Activated CD4-positive, alpha-beta T cell treated with anti-CD3 and anti-CD28 coated beads, Interleukin-2, amount 50 U/mL, for 16 hours (primary cell): ENCODE measurements at regions not wholly inside any gene's neighbourhood (a gene's known extent, or its start where the extent isn't known, plus 50 kb on each side); places are given as distances from the start of the nearest gene placed in this dataset.

Source experiments
- DNase-seq: peaks from one replicate; pipeline ENCODE4 v3.0.0-alpha.2; 2020

DNA sequence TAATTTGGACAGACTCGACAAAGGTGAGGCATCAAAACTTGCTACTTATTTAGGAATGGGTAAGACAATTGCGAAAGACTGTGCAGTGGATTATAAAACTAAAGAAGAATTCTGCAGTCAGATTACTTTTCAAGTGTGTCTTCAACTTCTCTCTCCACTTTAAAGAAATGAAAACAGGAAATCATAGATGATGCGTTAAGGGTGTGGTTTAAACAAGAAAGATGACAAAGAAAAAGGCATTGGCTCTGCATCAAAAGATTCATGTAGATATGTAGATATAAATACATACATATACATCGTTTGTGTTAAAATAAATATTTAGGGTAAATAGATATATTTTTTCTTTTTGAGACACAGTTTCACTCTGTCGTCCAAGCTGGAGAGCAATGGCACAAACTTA lies 74.6 kb upstream of the PARP11 start:
- DNase-seq, result no peak

DNA sequence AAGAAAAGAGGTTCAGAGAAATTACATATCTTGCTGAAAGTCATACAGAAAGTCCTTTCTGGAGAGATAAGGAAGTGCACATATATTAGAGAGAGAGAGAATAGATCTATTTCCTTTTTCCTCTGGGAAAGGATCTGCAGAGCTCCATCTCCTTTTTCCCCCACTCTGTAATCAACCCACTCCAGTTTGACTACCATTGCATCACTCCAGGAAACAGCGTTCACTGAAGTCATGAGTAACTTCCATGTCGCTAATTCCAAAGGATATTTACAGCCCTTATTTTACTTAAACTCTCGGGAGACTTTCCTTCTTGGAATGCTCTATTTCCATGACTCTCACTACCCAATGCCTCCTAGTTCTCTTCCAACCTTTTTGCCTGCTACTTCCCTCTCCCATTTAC lies 72.5 kb upstream of the PARP11 start:
- DNase-seq, result no peak

DNA sequence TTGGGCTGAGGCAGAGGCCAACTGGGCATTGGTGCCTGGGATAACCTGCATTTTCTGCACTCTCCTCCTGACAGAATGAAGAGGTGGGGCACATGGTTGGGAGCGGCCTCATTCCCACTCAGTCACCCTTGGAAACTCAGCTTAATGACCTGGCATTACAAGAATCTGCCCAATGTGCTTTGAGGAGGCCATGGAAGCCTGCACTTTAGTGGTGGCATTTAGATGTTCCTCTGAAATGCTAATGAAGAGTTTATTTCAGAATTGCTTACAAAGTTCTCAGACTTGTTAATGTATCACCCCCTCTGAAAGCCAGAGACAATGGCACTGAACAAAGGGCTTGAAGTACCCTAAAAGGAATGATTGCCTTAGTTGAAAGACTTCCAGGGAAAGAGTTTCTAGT lies 71.4 kb upstream of the PARP11 start:
- no peak for DNase-seq

DNA sequence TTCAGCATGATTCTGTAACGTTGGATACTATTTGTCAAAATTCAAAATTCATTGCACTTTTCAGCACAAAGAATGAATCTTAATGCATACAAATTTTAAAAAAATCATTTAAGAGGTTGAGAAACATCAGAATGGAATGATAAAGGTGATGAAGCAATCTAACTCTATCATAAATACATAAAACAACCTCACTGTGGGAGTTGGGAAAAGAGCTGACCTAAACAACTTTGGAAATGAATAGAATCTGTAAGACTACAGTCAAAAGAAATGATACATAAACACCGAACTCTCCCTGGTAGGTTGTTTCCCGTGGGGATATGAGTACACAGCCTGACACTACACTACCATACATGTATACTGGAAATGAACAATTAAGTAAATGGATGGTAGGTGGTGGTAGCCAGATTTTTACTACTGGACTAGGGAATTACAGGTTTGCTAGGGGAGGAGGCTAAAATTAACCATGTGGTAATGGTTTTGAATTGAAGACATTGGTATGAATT lies 64.9 kb upstream of the PARP11 start:
- no peak for DNase-seq

DNA sequence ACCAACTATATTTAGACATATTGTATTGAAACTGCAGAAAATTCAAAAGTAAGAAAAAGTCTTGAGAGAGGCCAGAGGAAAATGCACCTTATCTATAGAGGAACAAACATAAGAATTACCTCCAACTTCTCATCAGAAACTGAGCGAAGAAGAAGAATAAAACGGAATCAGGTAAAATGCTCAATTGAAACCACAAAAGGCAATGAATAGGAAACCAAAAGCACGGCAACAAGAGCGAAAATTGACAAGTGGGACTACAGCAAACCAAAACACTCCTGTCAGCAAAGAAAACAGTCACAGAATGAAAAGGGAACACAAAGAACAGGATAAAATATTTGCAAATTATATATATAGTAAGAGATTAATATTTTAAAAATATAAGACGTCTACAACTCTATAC lies 61.9 kb upstream of the PARP11 start:
- DNase-seq, result peak; percentile 12

DNA sequence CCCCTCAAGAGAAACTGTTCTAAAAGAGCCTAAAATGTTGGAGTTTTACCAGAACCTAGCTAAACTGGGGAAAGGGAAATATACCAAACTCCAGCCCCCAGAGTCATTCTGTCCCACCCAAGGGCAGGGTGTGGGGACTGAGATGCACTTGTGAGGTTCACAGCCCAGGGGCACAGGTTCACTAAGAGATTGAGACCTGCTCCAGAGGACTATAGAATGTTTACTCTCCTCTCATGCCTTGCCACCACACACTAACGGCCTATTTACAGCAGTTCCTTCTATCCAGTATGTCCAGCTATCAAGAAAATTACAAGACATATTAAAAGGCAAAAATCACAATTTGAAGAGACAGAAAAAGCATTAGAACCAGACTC lies 60.6 kb upstream of the PARP11 start:
- DNase-seq, result no peak

DNA sequence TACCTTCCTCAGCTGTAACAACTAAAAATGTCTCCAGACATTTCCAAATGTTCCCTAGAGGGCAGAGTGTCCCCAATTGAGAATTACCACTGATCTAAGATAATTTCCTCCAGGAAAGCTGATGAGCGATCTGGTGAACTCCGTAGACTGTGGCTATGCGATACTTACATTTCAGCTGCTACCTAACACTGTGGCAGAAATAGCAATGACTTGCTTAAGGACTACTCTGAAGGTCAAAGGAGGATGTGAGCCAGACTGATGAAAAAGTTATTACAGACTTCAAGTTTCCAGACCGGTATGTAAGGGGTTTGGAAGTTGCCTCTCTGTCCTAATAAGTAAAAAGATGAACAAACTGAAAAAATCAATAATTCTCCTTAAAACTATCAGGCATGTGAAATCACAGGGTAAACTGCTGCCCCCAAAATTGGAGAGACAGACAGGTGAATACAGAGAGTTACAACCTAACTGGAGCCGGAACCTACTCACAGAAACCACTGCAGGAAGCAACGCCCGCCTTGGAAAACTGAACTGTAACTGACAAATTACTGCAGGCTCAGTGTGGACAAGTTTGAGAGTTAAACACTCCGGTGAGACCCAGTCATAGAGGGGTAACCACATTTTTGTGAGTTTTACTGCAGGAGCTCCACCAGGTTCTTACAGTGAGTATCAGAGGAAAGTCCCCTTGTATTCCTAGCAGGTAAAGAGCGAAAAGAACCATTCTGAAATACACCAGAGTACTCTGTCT lies 60.0 kb upstream of the PARP11 start:
- no peak for DNase-seq

DNA sequence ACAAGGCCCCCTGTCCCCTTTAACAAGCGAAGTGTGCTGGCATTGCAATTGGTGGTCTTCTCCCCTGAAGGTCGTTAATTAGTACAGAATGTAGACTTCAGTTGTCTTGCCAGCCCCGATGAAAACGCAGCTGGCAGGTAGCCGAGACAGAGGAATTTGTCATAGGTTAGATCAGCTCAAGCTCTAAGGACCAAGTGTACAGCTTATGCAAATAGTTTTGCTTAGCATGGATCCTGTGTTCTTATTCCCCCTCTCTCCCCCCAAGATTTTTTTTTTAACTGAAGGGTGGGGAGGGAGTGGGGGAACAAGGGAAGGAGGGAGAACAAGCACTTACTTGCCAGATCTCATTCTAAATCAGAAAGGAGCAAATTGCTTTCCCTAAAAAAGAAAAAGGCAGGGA lies 58.6 kb upstream of the PARP11 start:
- DNase-seq, result no peak

DNA sequence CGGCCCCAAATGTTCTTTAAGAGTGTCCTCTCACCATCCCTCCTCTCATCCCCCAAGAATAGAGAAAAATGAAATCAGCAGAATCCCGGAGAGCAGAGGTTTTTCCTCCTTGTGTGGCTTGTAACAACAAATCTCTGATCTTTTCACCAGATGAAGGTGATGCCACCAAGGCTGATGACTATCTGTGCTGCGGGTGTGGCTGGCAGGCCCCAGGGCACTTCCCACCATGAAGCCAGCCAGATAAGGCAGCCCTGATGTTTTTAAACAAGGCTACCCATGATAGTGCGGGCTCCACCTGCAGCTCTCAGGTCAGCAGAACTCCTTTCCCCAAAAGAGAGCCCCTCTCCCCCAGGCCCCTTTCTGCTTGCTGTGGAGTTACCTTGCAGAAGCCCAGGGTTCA lies 58.0 kb upstream of the PARP11 start:
- no peak for DNase-seq

DNA sequence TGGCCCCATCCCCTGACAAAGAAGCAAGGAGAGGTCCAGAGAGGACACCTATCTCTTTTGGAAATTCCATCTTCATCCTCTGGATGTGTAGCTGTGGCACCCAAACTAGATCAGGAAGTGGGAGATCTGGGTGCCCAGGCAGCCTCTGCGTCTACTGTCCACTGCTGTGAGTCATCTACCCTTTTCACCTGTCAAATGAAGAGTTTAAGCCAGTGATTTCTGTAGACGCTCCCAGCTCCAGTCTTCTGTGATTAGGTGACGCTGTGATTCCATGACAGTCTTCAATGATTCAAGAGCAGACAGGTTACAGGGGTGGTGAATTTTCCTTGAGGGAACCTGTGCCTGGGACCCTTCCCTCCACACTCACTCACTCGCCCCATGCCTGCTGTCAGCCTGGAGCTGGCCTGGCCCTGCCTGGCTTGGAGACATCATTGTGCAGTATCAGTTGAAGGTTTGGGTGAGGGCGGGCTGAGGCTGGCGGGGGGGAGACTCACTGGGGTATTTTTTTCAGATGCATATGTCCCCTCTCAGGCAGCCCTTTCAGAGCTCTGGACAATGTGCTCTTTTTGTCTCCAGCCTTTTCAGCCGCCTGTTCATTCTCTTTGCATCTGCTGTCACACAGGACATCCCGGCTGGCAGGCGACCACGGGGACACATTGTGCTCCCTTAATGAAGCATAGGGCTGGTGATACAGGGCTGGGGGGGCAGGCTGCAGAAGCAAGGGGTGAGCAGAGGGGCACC lies 56.8 kb upstream of the PARP11 start:
- DNase-seq, result no peak

DNA sequence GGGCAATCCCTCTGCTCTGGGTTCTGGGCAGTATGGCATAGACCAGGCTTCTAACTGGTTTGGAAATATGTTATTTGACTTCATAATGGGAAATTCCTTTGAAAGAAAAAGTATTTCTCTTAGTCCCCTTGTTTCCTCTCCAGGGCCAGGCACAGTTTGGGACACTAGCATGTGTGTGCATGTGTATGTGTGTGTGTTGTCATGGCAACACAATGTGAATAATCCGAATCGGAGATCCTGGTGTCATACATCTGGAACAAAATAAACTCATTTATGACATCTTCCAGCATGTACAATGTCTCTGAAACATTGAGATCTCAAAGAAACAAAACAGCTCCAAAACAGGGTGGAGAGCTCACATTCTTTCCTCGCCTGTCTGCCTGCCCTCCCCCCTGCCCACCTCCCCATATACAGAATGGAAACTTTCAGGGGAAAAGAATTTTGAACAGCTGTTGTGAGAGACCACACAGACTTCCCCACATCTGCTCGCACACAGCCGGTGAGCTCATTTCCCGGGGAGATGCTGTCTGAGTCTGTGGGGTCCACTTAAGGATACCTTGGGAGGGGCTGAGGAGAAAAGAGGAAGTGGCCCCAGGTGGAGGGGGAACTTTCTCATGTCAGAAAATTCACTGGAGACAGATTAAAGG lies 55.5 kb upstream of the PARP11 start:
- no peak for DNase-seq

DNA sequence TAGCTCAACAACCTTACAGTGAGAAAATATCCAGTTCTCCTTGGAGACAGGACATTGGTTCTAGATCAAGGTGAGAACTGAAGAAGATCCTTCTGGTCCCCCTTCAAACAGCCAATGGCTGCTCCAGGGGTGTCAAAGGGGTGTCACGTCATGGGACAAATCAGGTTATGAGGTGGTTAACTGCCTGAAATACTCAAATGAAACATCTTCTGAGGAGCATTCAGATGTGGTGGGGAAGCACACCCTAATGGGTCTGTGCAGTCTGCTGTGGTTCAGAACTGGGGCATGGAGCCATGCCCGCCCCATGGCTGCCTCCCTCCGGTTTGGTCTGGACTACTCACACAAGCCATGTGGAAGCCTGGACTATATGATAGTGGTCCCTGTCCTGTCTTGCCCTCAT lies 52.4 kb upstream of the PARP11 start:
- no peak for DNase-seq

DNA sequence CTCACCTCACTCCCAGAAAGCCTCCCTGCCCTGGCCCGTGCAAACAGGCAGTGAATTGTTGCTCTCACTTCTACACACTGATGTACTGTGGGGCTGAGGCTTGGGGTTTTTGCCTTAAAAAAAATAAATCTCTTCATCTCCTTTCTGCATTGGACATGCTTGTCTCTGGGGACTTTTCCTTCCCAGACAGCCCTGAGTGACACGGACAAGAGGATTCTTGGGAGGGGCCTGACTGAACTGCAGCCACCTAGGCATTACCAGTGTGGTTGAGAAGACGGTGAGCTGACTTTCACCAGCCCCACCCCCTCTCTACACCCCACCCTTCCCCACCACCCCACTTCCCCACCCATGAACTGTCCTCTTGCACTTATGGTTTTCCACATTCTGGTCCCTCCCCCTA lies 51.6 kb upstream of the PARP11 start:
- no peak for DNase-seq

DNA sequence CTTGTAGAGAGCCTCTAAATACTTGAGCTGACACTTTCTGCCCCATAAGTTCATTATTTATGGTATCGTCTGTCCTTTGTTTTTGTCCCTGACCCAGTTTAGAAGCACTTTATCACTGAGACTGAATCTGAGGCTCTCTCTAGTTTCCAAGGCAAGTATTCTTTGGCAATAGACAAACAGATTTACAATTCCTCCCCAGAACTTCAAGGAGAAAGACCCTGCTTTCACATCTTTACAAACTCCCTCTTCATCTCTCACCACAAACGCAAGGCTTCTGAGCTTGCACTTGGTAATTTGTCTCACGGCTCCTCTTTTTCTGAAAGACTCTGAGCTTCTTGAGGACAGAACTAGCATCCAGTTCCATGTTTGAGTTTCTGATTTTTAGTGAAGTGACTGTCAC lies 49.8 kb upstream of the PARP11 start:
- no peak for DNase-seq
